Panc1 (cell line): ENCODE measurements at regions not wholly inside any gene's neighbourhood (a gene's known extent, or its start where the extent isn't known, plus 50 kb on each side); places are given as distances from the start of the nearest gene placed in this dataset.

Experiments used
- ATAC-seq: fragments of 200-7000 bp; cut with Tn5 transposase; 2 replicates; pipeline ENCODE4 v1.9.1; 2020; ENCODE audit warnings: mild to moderate bottlenecking, moderate library complexity
- BruUV-seq: library from RNA; stranded (reverse); fragments of 400-500 nt; replicated peaks from 2 replicates; lab custom pipeline; 2021; lab: Mats Ljungman, UMichigan
- CTCF ChIA-PET: fragments of 300-600 bp; sonication (Branson Sonifier 250); formaldehyde crosslinking; loops from one replicate; lab custom pipeline; 2022; ENCODE audit warnings: antibody characterized with exemption; lab: Charles Lee
- POLR2A ChIA-PET: fragments of 300-600 bp; sonication (Branson Sonifier 250); formaldehyde crosslinking; loops from one replicate; lab custom pipeline; 2022; ENCODE audit warnings: antibody characterized with exemption; lab: Charles Lee
- DNase-seq: peaks from one replicate; pipeline ENCODE4 v3.0.0-alpha.2; 2010; ENCODE audit warnings: low read depth, low spot score
- H3K27ac ChIP-seq: 2 replicates; pipeline ENCODE4 v1.5.1; 2011; ENCODE audit warnings: mild to moderate bottlenecking, low read length, inconsistent platforms
- H3K27me3 ChIP-seq: fragments of 200-500 bp; sonication (Bioruptor generic); 2 replicates; pipeline ENCODE4 v1.6.0; 2014; ENCODE audit warnings: low read length, inconsistent platforms; ENCODE audit not compliant: control insufficient read depth, insufficient read depth
- H3K36me3 ChIP-seq: fragments of 200-500 bp; sonication (Bioruptor generic); 2 replicates; pipeline ENCODE4 v1.5.1; 2014; ENCODE audit warnings: inconsistent platforms, mild to moderate bottlenecking, low read length, moderate library complexity; ENCODE audit not compliant: control insufficient read depth, insufficient read depth
- H3K4me1 ChIP-seq: 2 replicates; pipeline ENCODE4 v1.5.1; 2011; ENCODE audit warnings: inconsistent platforms, mild to moderate bottlenecking, low read length, moderate library complexity; ENCODE audit not compliant: control insufficient read depth, insufficient read depth
- H3K4me3 ChIP-seq, 2 experiments: 2 replicates each; pipeline ENCODE4 v1.5.1; 2011 to 2012; ENCODE audit warnings: low read depth in 2 of 2, low read length in 2 of 2, mild to moderate bottlenecking in 2 of 2, inconsistent platforms in 1 of 2, moderate library complexity in 1 of 2
- H3K9me3 ChIP-seq: fragments of 200-500 bp; sonication (Bioruptor generic); 2 replicates; pipeline ENCODE4 v1.5.1; 2014; ENCODE audit warnings: low read depth, mild to moderate bottlenecking, inconsistent platforms, low read length, moderate library complexity; ENCODE audit not compliant: control insufficient read depth, insufficient read depth
- POLR2AphosphoS5 ChIP-seq: IDR thresholded peaks from 2 replicates; pipeline ENCODE4 v1.6.1; 2012; ENCODE audit warnings: mild to moderate bottlenecking, low read depth, low read length, moderate library complexity
- SIN3A ChIP-seq: IDR thresholded peaks from 2 replicates; pipeline ENCODE4 v1.6.1; 2012; ENCODE audit warnings: low read depth, mild to moderate bottlenecking, low read length, moderate library complexity, borderline replicate concordance; ENCODE audit not compliant: insufficient read depth
- TCF7L2 ChIP-seq: IDR thresholded peaks from 2 replicates; pipeline ENCODE4 v1.6.1; 2011; ENCODE audit warnings: mild to moderate bottlenecking, low read depth, low read length, inconsistent platforms
- in situ Hi-C: cut with HindIII; loops from 2 replicates; pipeline ENCODE4 v1.10.0; 2016; ENCODE audit warnings: low sequenced_read_pairs, low pct_unique_long_range_greater_than_20kb
- intact Hi-C: fragments of 100-400 bp; cut with micrococcal nuclease; formaldehyde crosslinking; loops from one replicate; pipeline ENCODE4 v1.10.0; 2022; ENCODE audit not compliant: unreplicated experiment
- TF ChIP-seq, protein P1 (sequence below), 2 experiments: IDR thresholded peaks; 2 replicates each; pipeline ENCODE4 v1.6.1; 2011 to 2012; ENCODE audit warnings: low read depth in 2 of 2, control low read depth in 1 of 2, low read length in 1 of 2, mild to moderate bottlenecking in 1 of 2, moderate library complexity in 1 of 2; ENCODE audit not compliant: insufficient read depth in 1 of 2
- TF ChIP-seq, protein P2 (sequence below): fragments of 450-650 bp; IDR thresholded peaks from 2 replicates; pipeline ENCODE4 v1.5.1; 2017; ENCODE audit warnings: mild to moderate bottlenecking

DNA sequence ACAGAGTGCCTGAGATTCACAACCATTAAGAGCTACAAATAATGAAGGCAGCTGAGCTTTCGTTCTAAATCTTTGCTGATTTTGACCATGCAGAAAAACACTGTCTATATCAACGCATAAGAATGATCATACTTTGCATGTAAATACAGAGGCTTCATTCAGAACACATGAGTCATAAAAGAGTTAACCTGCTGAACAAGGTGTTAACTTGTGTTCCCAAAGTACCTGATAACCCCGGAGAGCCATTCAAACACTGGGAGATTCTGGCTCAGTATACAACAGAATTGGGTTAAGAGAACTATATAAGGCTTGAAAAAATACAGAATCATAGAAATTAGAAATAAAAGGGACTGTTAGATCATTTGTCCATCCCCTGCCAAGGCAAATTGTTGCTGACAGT is 964.3 kb upstream of the TENM3 start:
- no TSS peak for BruUV-seq
- POLR2A ChIA-PET, result no interaction called here
- Histone ChIP-seq H3K4me3 (no peak overlapping the region), H3K27ac (no peak overlapping the region), H3K27me3 (no peaks in the 10 kb centered on the region), H3K9me3 (no peaks in the 10 kb centered on the region), H3K36me3 (no peaks in the 10 kb centered on the region), H3K4me1 (no peaks in the 10 kb centered on the region)
- in situ Hi-C loops, result no loop called here
- TF ChIP-seq TCF7L2, result no peak
- no peak for TF ChIP-seq POLR2AphosphoS5
- TF ChIP-seq, protein P1, sequence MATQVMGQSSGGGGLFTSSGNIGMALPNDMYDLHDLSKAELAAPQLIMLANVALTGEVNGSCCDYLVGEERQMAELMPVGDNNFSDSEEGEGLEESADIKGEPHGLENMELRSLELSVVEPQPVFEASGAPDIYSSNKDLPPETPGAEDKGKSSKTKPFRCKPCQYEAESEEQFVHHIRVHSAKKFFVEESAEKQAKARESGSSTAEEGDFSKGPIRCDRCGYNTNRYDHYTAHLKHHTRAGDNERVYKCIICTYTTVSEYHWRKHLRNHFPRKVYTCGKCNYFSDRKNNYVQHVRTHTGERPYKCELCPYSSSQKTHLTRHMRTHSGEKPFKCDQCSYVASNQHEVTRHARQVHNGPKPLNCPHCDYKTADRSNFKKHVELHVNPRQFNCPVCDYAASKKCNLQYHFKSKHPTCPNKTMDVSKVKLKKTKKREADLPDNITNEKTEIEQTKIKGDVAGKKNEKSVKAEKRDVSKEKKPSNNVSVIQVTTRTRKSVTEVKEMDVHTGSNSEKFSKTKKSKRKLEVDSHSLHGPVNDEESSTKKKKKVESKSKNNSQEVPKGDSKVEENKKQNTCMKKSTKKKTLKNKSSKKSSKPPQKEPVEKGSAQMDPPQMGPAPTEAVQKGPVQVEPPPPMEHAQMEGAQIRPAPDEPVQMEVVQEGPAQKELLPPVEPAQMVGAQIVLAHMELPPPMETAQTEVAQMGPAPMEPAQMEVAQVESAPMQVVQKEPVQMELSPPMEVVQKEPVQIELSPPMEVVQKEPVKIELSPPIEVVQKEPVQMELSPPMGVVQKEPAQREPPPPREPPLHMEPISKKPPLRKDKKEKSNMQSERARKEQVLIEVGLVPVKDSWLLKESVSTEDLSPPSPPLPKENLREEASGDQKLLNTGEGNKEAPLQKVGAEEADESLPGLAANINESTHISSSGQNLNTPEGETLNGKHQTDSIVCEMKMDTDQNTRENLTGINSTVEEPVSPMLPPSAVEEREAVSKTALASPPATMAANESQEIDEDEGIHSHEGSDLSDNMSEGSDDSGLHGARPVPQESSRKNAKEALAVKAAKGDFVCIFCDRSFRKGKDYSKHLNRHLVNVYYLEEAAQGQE (IDR thresholded peaks at IDR 0.05; ENCODE audit: insufficient read depth in 1 of 2, low read depth in 2 of 2, low read length in 1 of 2), result no peak
- no peak for TF ChIP-seq SIN3A
- TF ChIP-seq, protein P2, sequence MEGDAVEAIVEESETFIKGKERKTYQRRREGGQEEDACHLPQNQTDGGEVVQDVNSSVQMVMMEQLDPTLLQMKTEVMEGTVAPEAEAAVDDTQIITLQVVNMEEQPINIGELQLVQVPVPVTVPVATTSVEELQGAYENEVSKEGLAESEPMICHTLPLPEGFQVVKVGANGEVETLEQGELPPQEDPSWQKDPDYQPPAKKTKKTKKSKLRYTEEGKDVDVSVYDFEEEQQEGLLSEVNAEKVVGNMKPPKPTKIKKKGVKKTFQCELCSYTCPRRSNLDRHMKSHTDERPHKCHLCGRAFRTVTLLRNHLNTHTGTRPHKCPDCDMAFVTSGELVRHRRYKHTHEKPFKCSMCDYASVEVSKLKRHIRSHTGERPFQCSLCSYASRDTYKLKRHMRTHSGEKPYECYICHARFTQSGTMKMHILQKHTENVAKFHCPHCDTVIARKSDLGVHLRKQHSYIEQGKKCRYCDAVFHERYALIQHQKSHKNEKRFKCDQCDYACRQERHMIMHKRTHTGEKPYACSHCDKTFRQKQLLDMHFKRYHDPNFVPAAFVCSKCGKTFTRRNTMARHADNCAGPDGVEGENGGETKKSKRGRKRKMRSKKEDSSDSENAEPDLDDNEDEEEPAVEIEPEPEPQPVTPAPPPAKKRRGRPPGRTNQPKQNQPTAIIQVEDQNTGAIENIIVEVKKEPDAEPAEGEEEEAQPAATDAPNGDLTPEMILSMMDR, result no peak
- intact Hi-C loops, result no loop called here
- CTCF ChIA-PET, result no interaction called here
- ATAC-seq (no peak), DNase-seq (no peak)

DNA sequence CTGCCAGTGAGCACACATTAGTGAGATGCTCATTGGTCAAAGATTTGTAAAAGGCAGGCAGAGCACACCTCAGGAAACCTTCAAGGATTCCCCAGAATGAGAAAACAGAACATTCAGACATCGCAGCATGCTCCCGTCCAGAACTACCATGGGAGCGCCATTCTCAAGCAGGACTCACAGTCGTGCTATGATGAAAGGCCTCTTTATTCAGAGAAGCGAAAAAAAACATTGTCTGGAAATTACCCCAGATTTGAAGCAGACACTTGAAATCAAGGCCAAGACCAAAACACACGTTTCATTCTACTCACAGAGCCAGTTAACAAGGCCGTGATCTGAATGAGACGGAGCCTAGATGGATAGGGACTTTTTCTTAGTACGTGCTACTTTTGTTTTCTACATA is 961.8 kb upstream of the TENM3 start:
- no peak overlapping the region for H3K27ac ChIP-seq
- in situ Hi-C loops, result no loop called here
- TF ChIP-seq TCF7L2 (no peak), SIN3A (no peak)

DNA sequence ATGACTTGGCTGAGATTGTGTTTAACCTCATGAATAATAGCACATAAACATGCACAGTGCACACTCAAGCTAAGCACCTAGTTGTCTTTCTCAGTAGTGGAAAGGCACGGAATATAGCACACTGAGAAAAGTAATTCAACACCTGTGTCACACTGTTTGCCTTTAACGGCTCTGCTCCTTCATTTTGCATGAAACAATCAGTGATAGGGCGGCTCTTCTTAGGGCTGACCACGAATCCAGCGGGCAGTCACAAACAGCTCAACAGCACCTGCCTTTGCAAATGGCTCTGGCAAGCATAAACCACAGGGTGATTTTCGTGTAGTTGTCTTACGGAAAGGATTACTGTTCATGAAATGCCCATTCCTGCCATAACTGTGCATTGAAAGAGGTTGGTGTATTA is 954.0 kb upstream of the TENM3 start:
- TF ChIP-seq POLR2AphosphoS5 (no peak), SIN3A (no peak), TCF7L2 (no peak)
- TF ChIP-seq, protein P2, result no peak
- TF ChIP-seq, protein P1 (IDR thresholded peaks at IDR 0.05; ENCODE audit: insufficient read depth in 1 of 2, low read depth in 2 of 2, low read length in 1 of 2), result no peak
- BruUV-seq, result no TSS peak
- H3K27me3 ChIP-seq, result no peaks in the 10 kb centered on the region; the same call in 1 of the 2 replicates
- no peak overlapping the region for H3K27ac ChIP-seq
- ATAC-seq, result no peak
- no peaks in the 10 kb centered on the region for H3K9me3 ChIP-seq
- H3K36me3 ChIP-seq, result no peaks in the 10 kb centered on the region
- CTCF ChIA-PET, result no interaction called here
- intact Hi-C loops, result no loop called here
- H3K4me3 ChIP-seq, result no peak overlapping the region
- in situ Hi-C loops, result no loop called here
- POLR2A ChIA-PET, result no interaction called here
- no peak for DNase-seq
- no peaks in the 10 kb centered on the region for H3K4me1 ChIP-seq

More for the DNA sequence above, 961.8 kb upstream of the TENM3 start:
- no peaks in the 10 kb centered on the region for H3K4me1 ChIP-seq
- ATAC-seq, result no peak
- ChIA-PET POLR2A (no interaction called here), CTCF (no interaction called here)
- DNase-seq, result no peak
- no TSS peak for BruUV-seq
- no peaks in the 10 kb centered on the region for H3K36me3 ChIP-seq
- H3K4me3 ChIP-seq, result no peak overlapping the region
- intact Hi-C loops, result no loop called here
- no peaks in the 10 kb centered on the region for H3K9me3 ChIP-seq
- no peaks in the 10 kb centered on the region for H3K27me3 ChIP-seq
